Neuronal stem cell (in vitro differentiated cells): ENCODE measurements at regions not wholly inside any gene's neighbourhood (a gene's known extent, or its start where the extent isn't known, plus 50 kb on each side); places are given as distances from the start of the nearest gene placed in this dataset.

Experiments used
- DNase-seq: peaks from one replicate; pipeline ENCODE4 v3.0.0-alpha.2; 2013; ENCODE audit warnings: low spot score
- H2AFZ ChIP-seq: one replicate; pipeline ENCODE4 v1.6.1; 2013; ENCODE audit warnings: mild to moderate bottlenecking, low read length, inconsistent platforms
- H2AK5ac ChIP-seq: 2 replicates; pipeline ENCODE4 v1.6.1; 2013; ENCODE audit warnings: low read depth, mild to moderate bottlenecking, inconsistent platforms, low read length, moderate library complexity, mixed read lengths
- H2BK120ac ChIP-seq: 2 replicates; pipeline ENCODE4 v1.6.1; 2013; ENCODE audit warnings: low read depth, mild to moderate bottlenecking, inconsistent platforms, low read length, moderate library complexity, mixed read lengths
- H2BK12ac ChIP-seq: one replicate; pipeline ENCODE4 v1.6.1; 2013; ENCODE audit warnings: low read length, inconsistent platforms
- H2BK15ac ChIP-seq: 2 replicates; pipeline ENCODE4 v1.6.1; 2013; ENCODE audit warnings: mild to moderate bottlenecking, low read length, inconsistent platforms, mixed read lengths
- H2BK5ac ChIP-seq: one replicate; pipeline ENCODE4 v1.6.1; 2013; ENCODE audit warnings: inconsistent platforms, mild to moderate bottlenecking, low read length, moderate library complexity
- H3K14ac ChIP-seq: one replicate; pipeline ENCODE4 v1.6.1; 2013; ENCODE audit warnings: low read length, inconsistent platforms
- H3K18ac ChIP-seq: 2 replicates; pipeline ENCODE4 v1.6.1; 2013; ENCODE audit warnings: low read length, inconsistent platforms
- H3K23ac ChIP-seq: 2 replicates; pipeline ENCODE4 v1.6.1; 2013; ENCODE audit warnings: low read depth, mild to moderate bottlenecking, mixed read lengths, low read length, inconsistent platforms; ENCODE audit not compliant: poor library complexity
- H3K27ac ChIP-seq: replicated peaks from 3 replicates; pipeline ENCODE4 v1.5.1; 2013; ENCODE audit warnings: low read length, inconsistent platforms
- H3K27me3 ChIP-seq, 3 experiments: 2 replicates each; pipeline ENCODE4 v1.6.1; 2013; ENCODE audit warnings: low read length in 3 of 3, mild to moderate bottlenecking in 2 of 3, inconsistent platforms in 1 of 3, low read depth in 1 of 3, mixed read lengths in 1 of 3, moderate library complexity in 1 of 3; ENCODE audit not compliant: control insufficient read depth in 3 of 3, insufficient read depth in 3 of 3
- H3K36me3 ChIP-seq, 2 donors: replicated peaks in 1 of 2; 2 replicates each; pipeline ENCODE4 v1.6.1; 2013; ENCODE audit warnings: low read length in 2 of 2; ENCODE audit not compliant: control insufficient read depth in 2 of 2, insufficient read depth in 2 of 2
- H3K4ac ChIP-seq: 2 replicates; pipeline ENCODE4 v1.6.1; 2013; ENCODE audit warnings: inconsistent platforms, mild to moderate bottlenecking, low read length, moderate library complexity
- H3K4me1 ChIP-seq, 2 donors: 1 replicate in 1 of 2; 2 replicates in 1 of 2; pipeline ENCODE4 v1.6.1; 2013; ENCODE audit warnings: low read length in 2 of 2, low read depth in 1 of 2; ENCODE audit not compliant: control insufficient read depth in 2 of 2, insufficient read depth in 1 of 2
- H3K4me2 ChIP-seq: one replicate; pipeline ENCODE4 v1.6.1; 2013; ENCODE audit warnings: mild to moderate bottlenecking, low read length, inconsistent platforms; ENCODE audit not compliant: insufficient read depth, poor library complexity, severe bottlenecking
- H3K4me3 ChIP-seq, 2 donors: 2 replicates each; pipeline ENCODE4 v1.5.1; 2013; ENCODE audit warnings: low read length in 2 of 2, mild to moderate bottlenecking in 2 of 2, inconsistent platforms in 1 of 2, moderate library complexity in 1 of 2
- H3K79me1 ChIP-seq: one replicate; pipeline ENCODE4 v1.6.1; 2013; ENCODE audit warnings: low read depth, mild to moderate bottlenecking, inconsistent platforms, low read length, moderate library complexity
- H3K9ac ChIP-seq: one replicate; pipeline ENCODE4 v1.6.1; 2013; ENCODE audit warnings: mild to moderate bottlenecking, low read depth, low read length, inconsistent platforms; ENCODE audit not compliant: poor library complexity
- H3K9me3 ChIP-seq, 2 donors: replicated peaks in 1 of 2; 2 replicates each; pipeline versions ENCODE3 to v1.6.1; 2013; ENCODE audit warnings: low read length in 2 of 2, mild to moderate bottlenecking in 2 of 2, inconsistent platforms in 1 of 2, low read depth in 1 of 2, mixed read lengths in 1 of 2, moderate library complexity in 1 of 2; ENCODE audit not compliant: control insufficient read depth in 2 of 2, insufficient read depth in 1 of 2
- H4K8ac ChIP-seq: one replicate; pipeline ENCODE4 v1.6.1; 2013; ENCODE audit warnings: low read depth, mild to moderate bottlenecking, inconsistent platforms, low read length, moderate library complexity
- H4K91ac ChIP-seq: one replicate; pipeline ENCODE4 v1.6.1; 2013; ENCODE audit warnings: low read length, low read depth, mild to moderate bottlenecking, inconsistent platforms; ENCODE audit not compliant: poor library complexity
- WGBS, 2 donors: extraction: QIAGEN DNeasy Blood & Tissue Kit; methylation state at CpG; one replicate each; pipeline ENCODE4 v1.1.7; 2013; ENCODE audit warnings: missing lambda C conversion rate in 2 of 2, mixed read lengths in 1 of 2; ENCODE audit not compliant: insufficient read length in 2 of 2, insufficient replicate concordance in 1 of 2; ENCODE audit errors: extremely low coverage in 2 of 2; 5-methylcytosine and 5-hydroxymethylcytosine counted together

- no peak for DNase-seq
- no peak overlapping the region for H2BK120ac ChIP-seq
- H2BK15ac ChIP-seq, result no peak overlapping the region
- no peak overlapping the region for H2AFZ ChIP-seq
- no CpG with 5 or more reads among the region's 2 CpGs for WGBS, 2 donors
- H3K4me2 ChIP-seq, result no peak overlapping the region
- H3K36me3 ChIP-seq, result no peaks in the 10 kb centered on the region
- H3K79me1 ChIP-seq, result no peaks in the 10 kb centered on the region
- no peak overlapping the region for H3K14ac ChIP-seq
- no peaks in the 10 kb centered on the region for H3K27me3 ChIP-seq
- no peak overlapping the region for H4K8ac ChIP-seq
- H4K91ac ChIP-seq, result no peak overlapping the region
- H2BK5ac ChIP-seq, result no peak overlapping the region
- no peaks in the 10 kb centered on the region for H3K9me3 ChIP-seq
- H3K27ac ChIP-seq, result no peak overlapping the region
- no peak overlapping the region for H2AK5ac ChIP-seq
- H3K9ac ChIP-seq, result no peak overlapping the region
- peaks cover 0 to 2% of the 10 kb centered on the region in 2 donors for H3K4me1 ChIP-seq
- no peak overlapping the region for H3K4ac ChIP-seq
- no peak overlapping the region for H3K4me3 ChIP-seq
- H3K23ac ChIP-seq, result no peak overlapping the region
- H2BK12ac ChIP-seq, result no peak overlapping the region
- no peak overlapping the region for H3K18ac ChIP-seq
Observed at GRCh38 chr16:74192281-74192797, 104.3 kb upstream of the PSMD7 start.

- peaks cover 0 to 2% of the 10 kb centered on the region in 2 donors for H3K4me1 ChIP-seq
- no peak overlapping the region for H4K8ac ChIP-seq
- H2BK15ac ChIP-seq, result no peak overlapping the region
- no peaks in the 10 kb centered on the region for H3K9me3 ChIP-seq
- H3K14ac ChIP-seq, result no peak overlapping the region
- no peak overlapping the region for H3K27ac ChIP-seq
- H2AK5ac ChIP-seq, result no peak overlapping the region
- DNase-seq, result no peak
- H3K18ac ChIP-seq, result no peak overlapping the region
- no peak overlapping the region for H3K4me3 ChIP-seq
- H3K9ac ChIP-seq, result no peak overlapping the region
- no peak overlapping the region for H3K4me2 ChIP-seq
- no peaks in the 10 kb centered on the region for H3K27me3 ChIP-seq
- no peak overlapping the region for H2BK120ac ChIP-seq
- H2BK12ac ChIP-seq, result no peak overlapping the region
- no peak overlapping the region for H2BK5ac ChIP-seq
- H3K4ac ChIP-seq, result no peak overlapping the region
- no peak overlapping the region for H3K23ac ChIP-seq
- H4K91ac ChIP-seq, result no peak overlapping the region
- H3K36me3 ChIP-seq, result no peaks in the 10 kb centered on the region
- H3K79me1 ChIP-seq, result no peaks in the 10 kb centered on the region
- H2AFZ ChIP-seq, result no peak overlapping the region
Observed at GRCh38 chr16:74190292-74190691, 106.3 kb upstream of the PSMD7 start.

- Histone ChIP-seq H3K27me3 (no peaks in the 10 kb centered on the region), H2BK5ac (no peak overlapping the region), H2BK12ac (no peak overlapping the region), H4K91ac (no peak overlapping the region), H3K4me1 (peaks cover 0 to 2% of the 10 kb centered on the region in 2 donors), H3K4me2 (no peak overlapping the region), H2BK15ac (no peak overlapping the region), H2BK120ac (no peak overlapping the region), H3K23ac (no peak overlapping the region), H4K8ac (no peak overlapping the region), H3K18ac (no peak overlapping the region), H3K36me3 (no peaks in the 10 kb centered on the region), H3K79me1 (no peaks in the 10 kb centered on the region), H3K4ac (no peak overlapping the region), H3K9me3 (no peaks in the 10 kb centered on the region), H3K9ac (no peak overlapping the region), H2AK5ac (no peak overlapping the region), H3K4me3 (no peak overlapping the region), H2AFZ (no peak overlapping the region), H3K27ac (no peak overlapping the region), H3K14ac (no peak overlapping the region)
- no peak for DNase-seq
- no CpG with 5 or more reads among the region's 4 CpGs for WGBS, 2 donors
Observed at GRCh38 chr16:74188856-74189255, 107.8 kb upstream of the PSMD7 start.

GRCh38 chr16:74186561-74186971, 110.0 kb upstream of the PSMD7 start:
- Histone ChIP-seq H3K18ac (no peak overlapping the region), H2BK15ac (no peak overlapping the region), H3K9me3 (no peaks in the 10 kb centered on the region), H3K4me1 (no peaks in the 10 kb centered on the region), H3K14ac (no peak overlapping the region), H2BK5ac (no peak overlapping the region), H3K79me1 (no peaks in the 10 kb centered on the region), H3K9ac (no peak overlapping the region), H2AFZ (no peak overlapping the region), H4K8ac (no peak overlapping the region), H2BK120ac (no peak overlapping the region), H3K27ac (no peak overlapping the region), H2AK5ac (no peak overlapping the region), H3K36me3 (no peaks in the 10 kb centered on the region), H2BK12ac (no peak overlapping the region), H3K4ac (no peak overlapping the region), H3K23ac (no peak overlapping the region), H3K27me3 (no peaks in the 10 kb centered on the region), H3K4me2 (no peak overlapping the region), H4K91ac (no peak overlapping the region), H3K4me3 (no peak overlapping the region)
- no peak for DNase-seq
- no CpG with 5 or more reads among the region's 3 CpGs for WGBS, 2 donors
